Transverse colon (tissue), 4 donors: ENCODE measurements at regions not wholly inside any gene's neighbourhood (a gene's known extent, or its start where the extent isn't known, plus 50 kb on each side); places are given as distances from the start of the nearest gene placed in this dataset.

ENCODE experiments used
- CTCF ChIP-seq, 5 experiments: fragments of 200-600 bp in 3 of 5; fragments of 450-650 bp in 2 of 5; sonication (generic) in 3 of 5; IDR thresholded peaks; 1 replicate in 2 of 5; 2 replicates in 3 of 5; pipeline ENCODE4 v1.5.1; 2016 to 2017; ENCODE audit warnings: antibody characterized with exemption in 5 of 5, inconsistent platforms in 3 of 5, mild to moderate bottlenecking in 2 of 5, moderate library complexity in 1 of 5
- POLR2AphosphoS5 ChIP-seq, 3 donors: sonication (generic); formaldehyde crosslinking; IDR thresholded peaks; one replicate each; pipeline ENCODE4 v1.6.1; 2016; ENCODE audit warnings: antibody characterized with exemption in 3 of 3

DNA sequence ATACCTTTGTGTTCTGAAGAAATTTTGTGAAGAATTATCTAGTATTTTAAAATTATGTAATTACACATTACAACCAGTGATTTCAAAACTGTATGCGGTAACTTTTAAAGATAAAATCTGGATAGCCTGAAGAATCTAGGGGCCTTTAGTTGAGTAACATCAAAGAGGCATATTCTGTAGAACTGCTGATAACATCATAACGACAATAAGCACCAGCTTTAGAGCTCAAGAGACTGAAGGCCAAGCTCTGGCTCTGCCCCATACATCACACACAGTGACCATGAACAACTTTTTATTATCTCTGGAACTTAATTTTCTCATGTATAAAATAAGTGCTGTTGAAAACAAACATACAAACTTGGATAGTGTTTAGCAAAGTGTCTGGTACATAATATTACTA lies 121.1 kb upstream of the RHOBTB1 start:
- no peak for TF ChIP-seq CTCF (IDR thresholded peaks at IDR 0.05)
- TF ChIP-seq POLR2AphosphoS5 (IDR thresholded peaks at IDR 0.05), result no peak
